ENCODE measurements at regions not wholly inside any gene's neighbourhood (a gene's known extent, or its start where the extent isn't known, plus 50 kb on each side); places are given as distances from the start of the nearest gene placed in this dataset.

DNA sequence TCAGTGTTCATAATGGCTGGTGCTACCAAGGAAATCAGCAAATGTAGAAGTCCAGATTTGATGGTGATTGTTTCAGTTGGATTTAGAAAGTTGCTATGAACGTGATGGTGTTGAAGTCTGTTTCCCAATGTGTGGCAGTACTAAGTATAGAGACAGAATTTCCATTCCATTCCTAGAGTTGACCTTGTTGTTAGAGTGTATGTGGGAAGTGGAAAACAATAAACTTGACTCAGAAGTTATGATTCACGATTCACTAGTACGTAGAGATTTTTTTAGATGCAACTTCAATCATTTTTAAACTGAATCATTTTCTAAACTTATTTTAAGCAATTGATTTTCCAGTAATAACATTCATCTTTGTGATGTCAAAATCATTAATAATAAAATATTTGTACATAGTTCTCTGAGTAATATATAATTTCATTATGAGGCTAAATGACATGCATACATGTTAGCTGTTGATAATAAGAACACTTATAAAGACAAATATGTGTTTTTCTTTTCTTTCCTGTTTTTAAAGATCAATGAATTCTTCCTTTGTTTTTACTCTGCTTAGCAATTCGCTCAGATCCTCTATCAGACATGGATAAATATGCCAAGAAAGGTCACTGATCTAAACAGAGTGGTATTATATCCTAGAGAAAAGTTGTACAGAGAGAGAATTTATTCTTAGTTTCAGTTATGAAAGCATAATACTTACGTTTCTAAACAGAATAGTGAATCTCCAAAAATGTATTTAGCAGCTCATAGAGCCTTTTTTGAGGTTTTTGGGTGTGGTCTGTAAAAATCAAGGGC lies 108.8 kb upstream of the GPR149 start:
- no peak for DNase-seq

DNA sequence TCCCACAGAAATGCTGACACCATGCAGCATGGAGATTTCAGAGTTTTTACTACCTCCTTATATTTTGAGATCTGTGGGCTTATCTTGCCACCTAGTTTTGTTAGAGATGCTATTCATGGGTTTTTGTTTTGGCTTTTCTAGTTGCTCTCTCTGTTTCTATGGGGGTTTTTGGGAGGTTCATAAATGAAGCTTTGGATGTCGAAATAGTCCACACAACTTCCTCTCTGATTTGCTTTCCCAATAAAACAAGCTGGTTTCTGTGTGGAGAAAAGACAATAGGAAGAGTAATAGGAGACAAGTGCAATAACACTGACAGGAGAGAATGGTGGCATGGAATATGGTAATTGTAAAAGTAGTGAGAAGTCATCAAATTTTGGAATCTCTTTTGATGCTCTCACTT lies 106.8 kb upstream of the GPR149 start:
- DNase-seq, result no peak

DNA sequence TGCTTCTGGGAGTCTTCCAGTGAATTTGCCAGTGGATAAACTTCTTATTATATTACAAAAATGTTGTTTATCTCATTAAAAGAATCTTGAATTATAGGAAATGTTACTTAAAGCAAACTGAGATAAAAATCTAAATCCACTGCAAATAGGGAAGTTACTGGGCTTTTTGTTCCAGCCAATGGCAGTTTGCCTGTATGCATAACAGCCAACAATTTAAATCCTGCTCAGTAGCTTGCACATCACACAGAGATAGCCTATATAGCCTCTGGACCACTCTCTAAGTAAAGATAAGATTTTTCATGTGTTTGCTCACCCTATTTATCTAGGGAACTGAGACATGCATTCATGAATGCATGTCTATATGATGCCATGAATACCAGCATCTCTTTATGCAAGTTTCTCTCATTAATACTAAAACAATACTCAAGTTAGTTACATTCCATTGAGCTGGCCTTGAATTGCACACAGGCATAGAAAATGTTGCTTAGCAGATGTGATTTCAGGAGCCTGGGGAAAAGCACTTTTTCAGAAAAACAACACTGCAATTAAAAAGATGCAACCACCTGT lies 92.1 kb upstream of the GPR149 start:
- no peak for DNase-seq

DNA sequence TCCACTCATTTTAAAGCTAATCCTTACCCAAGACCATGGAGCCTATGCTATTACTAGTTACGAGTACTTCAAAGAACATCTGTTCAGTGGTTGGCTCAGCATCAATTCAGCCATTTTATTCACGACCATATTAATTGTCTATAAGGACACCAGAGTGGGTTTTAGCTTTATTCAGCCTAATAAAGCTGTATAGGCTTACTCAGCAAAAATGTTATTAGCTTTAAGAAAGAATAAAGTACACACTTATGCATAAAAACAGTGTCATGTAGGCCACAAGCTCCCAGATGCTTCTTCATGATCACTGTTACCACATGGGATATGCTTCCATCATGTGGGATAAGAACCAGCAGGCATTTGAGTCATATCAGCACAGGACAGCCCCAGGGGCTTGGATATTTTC lies 87.4 kb upstream of the GPR149 start:
- DNase-seq, result no peak

DNA sequence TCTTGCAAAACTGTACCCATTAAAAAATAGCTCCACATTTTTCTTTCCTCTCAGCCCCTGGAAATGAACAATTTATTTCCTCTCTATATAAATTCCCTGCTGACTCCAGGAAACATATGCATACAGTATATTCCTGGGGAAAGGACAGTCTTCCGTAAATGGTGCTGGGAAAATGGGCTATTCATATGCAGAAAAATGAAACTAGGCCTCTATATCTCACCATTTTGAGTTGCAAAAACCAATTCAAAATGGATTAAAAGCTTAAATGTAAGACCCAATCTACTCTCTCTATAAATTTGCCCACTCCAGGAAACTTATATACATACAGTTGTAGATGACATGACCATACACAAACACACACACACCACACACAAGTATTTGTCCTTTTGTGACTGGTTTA lies 85.9 kb upstream of the GPR149 start:
- DNase-seq, result no peak

- DNase-seq, result no peak
These were observed 80.8 kb upstream of the GPR149 start for GRCh38 chr3:154510780-154511179.

GRCh38 chr3:154507727-154508126 lies 77.7 kb upstream of the GPR149 start:
- no peak for DNase-seq

GRCh38 chr3:154496978-154497377 lies 67.0 kb upstream of the GPR149 start:
- no peak for DNase-seq

DNA sequence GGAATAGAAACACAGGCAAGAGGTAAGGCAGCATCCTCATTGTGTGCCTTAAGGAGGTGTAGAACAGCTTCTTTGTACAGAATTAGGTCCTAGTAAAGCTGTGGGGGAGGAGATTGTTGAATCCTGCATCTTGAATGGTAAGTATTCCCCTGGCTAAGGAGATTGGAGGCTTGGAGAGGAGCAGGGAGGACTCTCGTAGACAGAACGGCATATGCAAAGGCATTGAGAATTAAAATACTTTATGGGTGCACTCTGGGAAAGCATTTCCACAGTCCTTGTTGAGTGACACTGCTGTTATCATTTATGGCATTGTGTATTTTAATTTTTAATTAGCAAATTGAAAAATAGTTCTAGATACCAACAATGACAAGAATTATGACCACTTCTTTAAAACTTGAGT lies 66.5 kb upstream of the GPR149 start:
- DNase-seq, result no peak

DNA sequence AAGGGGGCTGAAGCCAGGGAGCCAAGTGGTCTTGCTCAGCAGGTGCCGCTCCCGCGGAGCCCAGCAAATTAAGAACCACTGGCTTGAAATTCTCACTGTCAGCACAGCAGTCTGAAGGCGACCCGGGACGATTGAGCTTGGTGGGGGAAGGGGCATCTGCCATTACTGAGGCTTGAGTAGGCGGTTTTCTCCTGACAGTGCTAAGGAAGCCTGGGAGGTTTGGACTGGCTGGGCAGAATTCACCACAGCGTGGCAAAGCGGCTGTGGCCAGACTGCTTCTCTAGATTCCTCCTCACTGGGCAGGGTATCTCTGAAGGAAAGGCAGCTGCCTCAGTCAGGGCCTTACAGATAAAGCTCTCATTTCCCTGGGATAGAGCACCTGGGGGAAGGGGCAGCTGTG lies 57.0 kb upstream of the GPR149 start:
- no peak for DNase-seq

GRCh38 chr3:154482507-154482906 lies 52.5 kb upstream of the GPR149 start:
- no peak for DNase-seq

DNA sequence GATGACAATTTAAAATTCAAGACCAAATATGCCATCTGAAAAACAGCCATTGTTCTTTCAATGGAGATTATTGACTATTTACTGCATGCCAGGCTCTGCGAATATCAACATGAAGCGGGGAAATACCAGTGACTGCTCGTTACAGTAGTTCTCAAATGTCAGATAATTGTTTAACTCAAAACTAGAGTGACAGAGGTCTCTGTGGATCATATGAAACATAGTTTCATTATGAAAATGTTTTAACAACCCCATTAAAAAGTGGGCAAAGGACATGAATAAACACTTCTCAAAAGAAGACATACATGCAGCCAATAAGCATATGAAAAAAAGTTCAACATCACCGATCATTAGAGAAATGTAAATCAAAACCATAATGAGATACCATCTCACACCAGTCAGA lies 50.0 kb upstream of the GPR149 start:
- no peak for DNase-seq

All from CD4-positive, alpha-beta T cell treated with Interleukin-21 for 1 hour (primary cell).